Loucy (cell line): ENCODE measurements at regions not wholly inside any gene's neighbourhood (a gene's known extent, or its start where the extent isn't known, plus 50 kb on each side); places are given as distances from the start of the nearest gene placed in this dataset.

Source experiments
- EZH2phosphoT487 ChIP-seq: fragments of 200-600 bp; IDR thresholded peaks from 2 replicates; pipeline ENCODE4 v1.6.1; 2018; ENCODE audit warnings: antibody characterized with exemption, mild to moderate bottlenecking, moderate library complexity, borderline replicate concordance
- TF ChIP-seq, protein P1 (sequence below): fragments of 200-600 bp; sonication (generic); conservative IDR thresholded peaks from 2 replicates; pipeline ENCODE4 v1.5.1; 2014; ENCODE audit warnings: mild to moderate bottlenecking, antibody characterized with exemption, low read length

DNA sequence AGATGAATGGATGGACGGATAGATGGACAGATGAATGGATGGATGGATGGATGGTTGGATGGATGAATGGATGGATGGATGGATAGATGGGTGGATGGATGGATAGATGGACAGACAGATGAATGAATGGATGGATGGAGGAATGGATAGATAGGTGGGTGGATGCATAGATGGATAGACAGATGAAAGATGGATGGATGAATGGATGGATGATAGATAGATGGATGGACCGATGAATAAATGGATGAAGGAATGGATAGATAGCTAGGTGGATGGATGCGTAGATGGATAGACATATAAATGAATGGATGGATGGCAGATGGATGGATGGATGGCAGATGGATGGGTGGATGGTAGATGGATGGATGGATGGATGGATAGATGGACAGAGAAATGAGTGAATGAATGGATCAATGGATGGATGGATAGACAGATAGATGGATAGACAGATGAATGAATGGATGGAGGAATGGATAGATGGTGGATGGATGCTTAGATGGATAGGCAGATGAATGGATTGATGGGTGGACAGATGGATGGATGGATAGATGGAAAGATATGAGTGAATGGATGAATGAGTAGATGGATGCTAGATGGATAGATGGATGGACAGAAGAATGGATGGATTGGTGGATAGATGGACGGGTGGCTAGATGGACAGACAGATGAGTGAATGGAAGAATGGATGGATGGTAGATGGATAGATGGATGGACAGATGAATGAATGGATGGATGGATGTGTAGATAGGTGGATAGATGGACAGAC, 167.9 kb downstream of the TRIM43 start:
- TF ChIP-seq, protein P1, sequence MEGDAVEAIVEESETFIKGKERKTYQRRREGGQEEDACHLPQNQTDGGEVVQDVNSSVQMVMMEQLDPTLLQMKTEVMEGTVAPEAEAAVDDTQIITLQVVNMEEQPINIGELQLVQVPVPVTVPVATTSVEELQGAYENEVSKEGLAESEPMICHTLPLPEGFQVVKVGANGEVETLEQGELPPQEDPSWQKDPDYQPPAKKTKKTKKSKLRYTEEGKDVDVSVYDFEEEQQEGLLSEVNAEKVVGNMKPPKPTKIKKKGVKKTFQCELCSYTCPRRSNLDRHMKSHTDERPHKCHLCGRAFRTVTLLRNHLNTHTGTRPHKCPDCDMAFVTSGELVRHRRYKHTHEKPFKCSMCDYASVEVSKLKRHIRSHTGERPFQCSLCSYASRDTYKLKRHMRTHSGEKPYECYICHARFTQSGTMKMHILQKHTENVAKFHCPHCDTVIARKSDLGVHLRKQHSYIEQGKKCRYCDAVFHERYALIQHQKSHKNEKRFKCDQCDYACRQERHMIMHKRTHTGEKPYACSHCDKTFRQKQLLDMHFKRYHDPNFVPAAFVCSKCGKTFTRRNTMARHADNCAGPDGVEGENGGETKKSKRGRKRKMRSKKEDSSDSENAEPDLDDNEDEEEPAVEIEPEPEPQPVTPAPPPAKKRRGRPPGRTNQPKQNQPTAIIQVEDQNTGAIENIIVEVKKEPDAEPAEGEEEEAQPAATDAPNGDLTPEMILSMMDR = no peak
- no peak for TF ChIP-seq EZH2phosphoT487
